Progenitor cell of endocrine pancreas (in vitro differentiated cells): ENCODE measurements at regions not wholly inside any gene's neighbourhood (a gene's known extent, or its start where the extent isn't known, plus 50 kb on each side); places are given as distances from the start of the nearest gene placed in this dataset.

Experiments
- DNase-seq: peaks from one replicate; pipeline ENCODE4 v3.0.0; 2021; ENCODE audit warnings: low spot score; ENCODE audit not compliant: unreplicated experiment
- H3K27ac Mint-ChIP-seq: 2 replicates; pipeline ENCODE4 v1.8.0; 2021; ENCODE audit warnings: mild to moderate bottlenecking, moderate library complexity, mixed read lengths
- H3K27me3 Mint-ChIP-seq: 2 replicates; pipeline ENCODE4 v1.8.0; 2021; ENCODE audit warnings: mixed read lengths
- H3K36me3 Mint-ChIP-seq: 2 replicates; pipeline ENCODE4 v1.8.0; 2022; ENCODE audit warnings: mixed read lengths; ENCODE audit not compliant: insufficient read depth
- H3K4me1 Mint-ChIP-seq: 2 replicates; pipeline ENCODE4 v1.8.0; 2021; ENCODE audit warnings: low read depth, mixed read lengths
- H3K4me3 Mint-ChIP-seq: 2 replicates; pipeline ENCODE4 v1.8.0; 2021; ENCODE audit warnings: low read depth, mild to moderate bottlenecking, moderate library complexity, mixed read lengths
- H3K9me3 Mint-ChIP-seq: 2 replicates; pipeline ENCODE4 v1.8.0; 2021; ENCODE audit warnings: low read depth, mixed read lengths
- CTCF ChIP-seq: fragments of 200-600 bp; sonication (generic); IDR thresholded peaks from one replicate; pipeline ENCODE4 v1.5.0; 2021; ENCODE audit warnings: antibody characterized with exemption, mild to moderate bottlenecking; ENCODE audit not compliant: unreplicated experiment

- no peaks in the 10 kb centered on the region for H3K9me3 Mint-ChIP-seq
- H3K27me3 Mint-ChIP-seq, result peaks cover 4% of the 10 kb centered on the region
- no peak for DNase-seq
- H3K4me1 Mint-ChIP-seq, result peaks cover 15% of the 10 kb centered on the region
- no peak for TF ChIP-seq CTCF
- H3K27ac Mint-ChIP-seq, result no peak overlapping the region
- no peaks in the 10 kb centered on the region for H3K36me3 Mint-ChIP-seq
- no peak overlapping the region for H3K4me3 Mint-ChIP-seq
These were observed 315.2 kb upstream of the MAF start for GRCh38 chr16:79915761-79916160.

- TF ChIP-seq CTCF, result no peak
- Mint-ChIP-seq H3K9me3 (no peaks in the 10 kb centered on the region), H3K27me3 (peaks cover 4% of the 10 kb centered on the region), H3K4me3 (no peak overlapping the region), H3K36me3 (no peaks in the 10 kb centered on the region), H3K27ac (no peak overlapping the region), H3K4me1 (peaks cover 15% of the 10 kb centered on the region)
- no peak for DNase-seq
These were observed 314.6 kb upstream of the MAF start for GRCh38 chr16:79914961-79915720.

- TF ChIP-seq CTCF, result no peak
- H3K27ac Mint-ChIP-seq, result no peak overlapping the region
- peaks cover 4% of the 10 kb centered on the region for H3K27me3 Mint-ChIP-seq
- no peaks in the 10 kb centered on the region for H3K36me3 Mint-ChIP-seq
- no peaks in the 10 kb centered on the region for H3K9me3 Mint-ChIP-seq
- H3K4me3 Mint-ChIP-seq, result no peak overlapping the region
- H3K4me1 Mint-ChIP-seq, result peaks cover 13% of the 10 kb centered on the region
- DNase-seq, result no peak
These were observed 312.2 kb upstream of the MAF start for GRCh38 chr16:79912592-79913310.

- Mint-ChIP-seq H3K4me3 (no peak overlapping the region), H3K27me3 (peaks cover 4% of the 10 kb centered on the region), H3K4me1 (peaks cover 13% of the 10 kb centered on the region), H3K27ac (no peak overlapping the region), H3K9me3 (no peaks in the 10 kb centered on the region), H3K36me3 (no peaks in the 10 kb centered on the region)
- no peak for DNase-seq
- TF ChIP-seq CTCF, result no peak
These were observed 311.1 kb upstream of the MAF start for GRCh38 chr16:79911660-79912059.

- H3K36me3 Mint-ChIP-seq, result no peaks in the 10 kb centered on the region
These were observed 309.0 kb upstream of the MAF start for GRCh38 chr16:79909571-79909970.

More at GRCh38 chr16:79909571-79909970, 309.0 kb upstream of the MAF start:
- H3K27me3 Mint-ChIP-seq, result peaks cover 4% of the 10 kb centered on the region
- no peak overlapping the region for H3K4me3 Mint-ChIP-seq
- no peaks in the 10 kb centered on the region for H3K9me3 Mint-ChIP-seq
- no peak overlapping the region for H3K27ac Mint-ChIP-seq
- peaks cover 11% of the 10 kb centered on the region for H3K4me1 Mint-ChIP-seq
- TF ChIP-seq CTCF, result no peak
- no peak for DNase-seq
